ENCODE measurements at regions not wholly inside any gene's neighbourhood (a gene's known extent, or its start where the extent isn't known, plus 50 kb on each side); places are given as distances from the start of the nearest gene placed in this dataset.

- no peak overlapping the region for H2AFZ ChIP-seq (ENCODE audit: low read depth, low read length)
- H3K27ac Mint-ChIP-seq (ENCODE audit: unreplicated experiment) = no peak overlapping the region
- no peaks in the 10 kb centered on the region for H3K36me3 ChIP-seq (ENCODE audit: insufficient read depth, low read length)
- no peak overlapping the region for H3K9ac ChIP-seq (ENCODE audit: low read length)
- H3K36me3 Mint-ChIP-seq (ENCODE audit: low read depth, unreplicated experiment) = no peaks in the 10 kb centered on the region
- no peak overlapping the region for H3K4me2 ChIP-seq (ENCODE audit: low read length)
- H3K4me3 ChIP-seq (ENCODE audit: insufficient read depth, low read depth, low read length) = no peak overlapping the region
- no peaks in the 10 kb centered on the region for H4K20me1 ChIP-seq (ENCODE audit: insufficient read depth, low read length)
- FAIRE-seq (no peak), DNase-seq (ENCODE audit: low read depth) (no peak)
- H3K4me1 ChIP-seq (ENCODE audit: insufficient read depth, low read length) = no peaks in the 10 kb centered on the region
- H3K4me3 Mint-ChIP-seq (ENCODE audit: unreplicated experiment) = no peak overlapping the region
- no peaks in the 10 kb centered on the region for H3K9me3 ChIP-seq (ENCODE audit: insufficient read depth, low read depth, low read length)
- H3K27me3 Mint-ChIP-seq (ENCODE audit: low read depth, unreplicated experiment) = no peaks in the 10 kb centered on the region
- H3K27ac ChIP-seq (ENCODE audit: low read depth, low read length) = no peak overlapping the region
- H3K4me1 Mint-ChIP-seq (ENCODE audit: low read depth, unreplicated experiment) = no peaks in the 10 kb centered on the region
- TF ChIP-seq CTCF (IDR thresholded peaks at IDR 0.05; ENCODE audit: insufficient read depth, low read depth, low read length) = no peak
- no peak for TF ChIP-seq EZH2 (IDR thresholded peaks at IDR 0.05; ENCODE audit: insufficient read depth, low read length)
- H3K27me3 ChIP-seq (ENCODE audit: insufficient read depth, low read length) = no peaks in the 10 kb centered on the region
- H3K79me2 ChIP-seq (ENCODE audit: insufficient read depth, low read length) = no peaks in the 10 kb centered on the region
- H3K9me3 Mint-ChIP-seq (ENCODE audit: unreplicated experiment) = peaks cover 7% of the 10 kb centered on the region
Measured at GRCh38 chr9:71619926-71620325, 148.4 kb downstream of the CEMIP2 start.

GRCh38 chr9:71614409-71615010 is 153.8 kb downstream of the CEMIP2 start:
- H2AFZ ChIP-seq (ENCODE audit: low read depth, low read length) = no peak overlapping the region
- no peaks in the 10 kb centered on the region for H3K36me3 Mint-ChIP-seq (ENCODE audit: low read depth, unreplicated experiment)
- H3K36me3 ChIP-seq (ENCODE audit: insufficient read depth, low read length) = no peaks in the 10 kb centered on the region
- H3K4me3 ChIP-seq (ENCODE audit: insufficient read depth, low read depth, low read length) = no peak overlapping the region
- no peaks in the 10 kb centered on the region for H3K27me3 Mint-ChIP-seq (ENCODE audit: low read depth, unreplicated experiment)
- H3K4me2 ChIP-seq (ENCODE audit: low read length) = no peak overlapping the region
- peaks cover 10% of the 10 kb centered on the region for H3K9me3 Mint-ChIP-seq (ENCODE audit: unreplicated experiment)
- H3K79me2 ChIP-seq (ENCODE audit: insufficient read depth, low read length) = no peaks in the 10 kb centered on the region
- H4K20me1 ChIP-seq (ENCODE audit: insufficient read depth, low read length) = no peaks in the 10 kb centered on the region
- FAIRE-seq (no peak), DNase-seq (ENCODE audit: low read depth) (no peak)
- TF ChIP-seq CTCF (IDR thresholded peaks at IDR 0.05; ENCODE audit: insufficient read depth, low read depth, low read length) = no peak
- TF ChIP-seq EZH2 (IDR thresholded peaks at IDR 0.05; ENCODE audit: insufficient read depth, low read length) = no peak
- H3K27ac ChIP-seq (ENCODE audit: low read depth, low read length) = no peak overlapping the region
- H3K9me3 ChIP-seq (ENCODE audit: insufficient read depth, low read depth, low read length) = no peaks in the 10 kb centered on the region
- no peaks in the 10 kb centered on the region for H3K4me1 ChIP-seq (ENCODE audit: insufficient read depth, low read length)
- H3K4me1 Mint-ChIP-seq (ENCODE audit: low read depth, unreplicated experiment) = no peaks in the 10 kb centered on the region
- no peak overlapping the region for H3K27ac Mint-ChIP-seq (ENCODE audit: unreplicated experiment)
- H3K4me3 Mint-ChIP-seq (ENCODE audit: unreplicated experiment) = no peak overlapping the region
- H3K9ac ChIP-seq (ENCODE audit: low read length) = no peak overlapping the region
- H3K27me3 ChIP-seq (ENCODE audit: insufficient read depth, low read length) = no peaks in the 10 kb centered on the region

GRCh38 chr9:71612889-71613288 is 155.4 kb downstream of the CEMIP2 start:
- no peak for DNase-seq (ENCODE audit: low read depth)
- H3K9ac ChIP-seq (ENCODE audit: low read length) = no peak overlapping the region
- H3K4me1 Mint-ChIP-seq (ENCODE audit: low read depth, unreplicated experiment) = peaks cover 2% of the 10 kb centered on the region
- no peaks in the 10 kb centered on the region for H3K79me2 ChIP-seq (ENCODE audit: insufficient read depth, low read length)
- no peaks in the 10 kb centered on the region for H3K9me3 ChIP-seq (ENCODE audit: insufficient read depth, low read depth, low read length)
- no peak overlapping the region for H3K27ac Mint-ChIP-seq (ENCODE audit: unreplicated experiment)
- no peak for TF ChIP-seq CTCF (IDR thresholded peaks at IDR 0.05; ENCODE audit: insufficient read depth, low read depth, low read length)
- TF ChIP-seq EZH2 (IDR thresholded peaks at IDR 0.05; ENCODE audit: insufficient read depth, low read length) = no peak
- H3K4me3 ChIP-seq (ENCODE audit: insufficient read depth, low read depth, low read length) = no peak overlapping the region
- H3K4me2 ChIP-seq (ENCODE audit: low read length) = no peak overlapping the region
- no peaks in the 10 kb centered on the region for H3K27me3 ChIP-seq (ENCODE audit: insufficient read depth, low read length)
- H3K27me3 Mint-ChIP-seq (ENCODE audit: low read depth, unreplicated experiment) = no peaks in the 10 kb centered on the region
- H3K36me3 Mint-ChIP-seq (ENCODE audit: low read depth, unreplicated experiment) = no peaks in the 10 kb centered on the region
- no peak overlapping the region for H2AFZ ChIP-seq (ENCODE audit: low read depth, low read length)
- H3K9me3 Mint-ChIP-seq (ENCODE audit: unreplicated experiment) = peaks cover 10% of the 10 kb centered on the region
- no peaks in the 10 kb centered on the region for H3K4me1 ChIP-seq (ENCODE audit: insufficient read depth, low read length)
- no peak for FAIRE-seq
- no peaks in the 10 kb centered on the region for H4K20me1 ChIP-seq (ENCODE audit: insufficient read depth, low read length)
- no peak overlapping the region for H3K27ac ChIP-seq (ENCODE audit: low read depth, low read length)
- no peak overlapping the region for H3K4me3 Mint-ChIP-seq (ENCODE audit: unreplicated experiment)
- H3K36me3 ChIP-seq (ENCODE audit: insufficient read depth, low read length) = no peaks in the 10 kb centered on the region
